Stimulated activated CD8-positive, alpha-beta memory T cell treated with anti-CD3 and anti-CD28 coated beads, Interleukin-12 subunit alpha, Interleukin-12 subunit beta, amount 100 ng/mL, for 1 hour (primary cell): ENCODE measurements at regions not wholly inside any gene's neighbourhood (a gene's known extent, or its start where the extent isn't known, plus 50 kb on each side); places are given as distances from the start of the nearest gene placed in this dataset.

Source experiments
- DNase-seq: peaks from one replicate; pipeline ENCODE4 v3.0.0-alpha.2; 2020; ENCODE audit warnings: low read depth

- DNase-seq = no peak
These were observed 487.6 kb downstream of the GLRX3 start for GRCh38 chr10:130623680-130624267.

GRCh38 chr10:130627346-130628045 is 491.3 kb downstream of the GLRX3 start:
- DNase-seq = no peak

- no peak for DNase-seq
These were observed 493.9 kb downstream of the GLRX3 start for GRCh38 chr10:130630135-130630534.

GRCh38 chr10:130631142-130632096 is 495.2 kb downstream of the GLRX3 start:
- DNase-seq = no peak

- no peak for DNase-seq
These were observed 498.6 kb downstream of the GLRX3 start for GRCh38 chr10:130634816-130635215.

- DNase-seq = no peak
These were observed 499.3 kb downstream of the GLRX3 start for GRCh38 chr10:130635528-130635927.

GRCh38 chr10:130636313-130636930 is 500.2 kb downstream of the GLRX3 start:
- no peak for DNase-seq

- no peak for DNase-seq
These were observed 501.0 kb downstream of the GLRX3 start for GRCh38 chr10:130637089-130637676.

GRCh38 chr10:130638991-130639390 is 502.8 kb downstream of the GLRX3 start:
- no peak for DNase-seq

- DNase-seq = no peak
These were observed 506.7 kb downstream of the GLRX3 start for GRCh38 chr10:130642926-130643325.

GRCh38 chr10:130647341-130647740 is 511.1 kb downstream of the GLRX3 start:
- DNase-seq = no peak

- no peak for DNase-seq
These were observed 512.6 kb downstream of the GLRX3 start for GRCh38 chr10:130648807-130649206.

GRCh38 chr10:130652544-130652943 is 516.4 kb downstream of the GLRX3 start:
- DNase-seq = no peak

GRCh38 chr10:130652964-130653578 is 516.9 kb downstream of the GLRX3 start:
- no peak for DNase-seq

GRCh38 chr10:130654726-130655125 is 518.5 kb downstream of the GLRX3 start:
- no peak for DNase-seq

GRCh38 chr10:130655313-130656186 is 519.4 kb downstream of the GLRX3 start:
- DNase-seq = no peak

GRCh38 chr10:130656187-130656575 is 520.0 kb downstream of the GLRX3 start:
- DNase-seq = no peak

GRCh38 chr10:130656582-130657133 is 520.5 kb downstream of the GLRX3 start:
- no peak for DNase-seq

GRCh38 chr10:130658687-130659290 is 522.6 kb downstream of the GLRX3 start:
- no peak for DNase-seq

- no peak for DNase-seq
These were observed 523.3 kb downstream of the GLRX3 start for GRCh38 chr10:130659528-130659927.
